Glutamatergic neuron (in vitro differentiated cells): ENCODE measurements at regions not wholly inside any gene's neighbourhood (a gene's known extent, or its start where the extent isn't known, plus 50 kb on each side); places are given as distances from the start of the nearest gene placed in this dataset.
A peak's percentile ranks its signal among the peaks of the same experiment; 100 is the strongest.

Experiments used
- DNase-seq: peaks from one replicate; pipeline ENCODE4 v3.0.0; 2022
- H3K27ac Mint-ChIP-seq: one replicate; pipeline ENCODE4 v1.8.0; 2020; ENCODE audit warnings: mild to moderate bottlenecking, mixed read lengths, inconsistent platforms; ENCODE audit not compliant: unreplicated experiment
- H3K27me3 Mint-ChIP-seq: one replicate; pipeline ENCODE4 v1.8.0; 2020; ENCODE audit warnings: mild to moderate bottlenecking, moderate library complexity, mixed read lengths, inconsistent platforms; ENCODE audit not compliant: unreplicated experiment
- H3K36me3 Mint-ChIP-seq: one replicate; pipeline ENCODE4 v1.8.0; 2020; ENCODE audit warnings: mild to moderate bottlenecking, mixed read lengths, inconsistent platforms; ENCODE audit not compliant: unreplicated experiment
- H3K4me1 Mint-ChIP-seq: one replicate; pipeline ENCODE4 v1.8.0; 2020; ENCODE audit warnings: mild to moderate bottlenecking, low read depth, mixed read lengths, inconsistent platforms; ENCODE audit not compliant: unreplicated experiment
- H3K4me3 Mint-ChIP-seq: one replicate; pipeline ENCODE4 v1.8.0; 2020; ENCODE audit warnings: mild to moderate bottlenecking, mixed read lengths, inconsistent platforms; ENCODE audit not compliant: unreplicated experiment
- H3K9me3 Mint-ChIP-seq: one replicate; pipeline ENCODE4 v1.8.0; 2020; ENCODE audit warnings: mild to moderate bottlenecking, moderate library complexity, mixed read lengths, inconsistent platforms; ENCODE audit not compliant: unreplicated experiment
- CTCF ChIP-seq: fragments of 200-600 bp; sonication (generic); IDR thresholded peaks from one replicate; pipeline ENCODE4 v1.5.0; 2021; ENCODE audit not compliant: partially characterized antibody, unreplicated experiment

GRCh38 chr1:177593105-177593504 lies 376.8 kb downstream of the SEC16B start:
- Mint-ChIP-seq H3K9me3 (no peaks in the 10 kb centered on the region), H3K27ac (no peak overlapping the region), H3K4me3 (no peak overlapping the region), H3K27me3 (peaks cover 3% of the 10 kb centered on the region), H3K4me1 (no peaks in the 10 kb centered on the region), H3K36me3 (no peaks in the 10 kb centered on the region)
- no peak for DNase-seq
- TF ChIP-seq CTCF = no peak

- no peak for TF ChIP-seq CTCF
- DNase-seq = no peak
- Mint-ChIP-seq H3K27ac (no peak overlapping the region), H3K27me3 (peaks cover 3% of the 10 kb centered on the region), H3K36me3 (no peaks in the 10 kb centered on the region), H3K4me1 (no peaks in the 10 kb centered on the region), H3K4me3 (no peak overlapping the region), H3K9me3 (no peaks in the 10 kb centered on the region)
Observed at GRCh38 chr1:177592624-177593023, 377.2 kb downstream of the SEC16B start.

- H3K36me3 Mint-ChIP-seq = no peaks in the 10 kb centered on the region
- no peaks in the 10 kb centered on the region for H3K9me3 Mint-ChIP-seq
- H3K4me3 Mint-ChIP-seq = no peak overlapping the region
Observed at GRCh38 chr1:177591155-177591554, 378.7 kb downstream of the SEC16B start.

GRCh38 chr1:177589166-177589565 lies 380.7 kb downstream of the SEC16B start:
- no peak for TF ChIP-seq CTCF
- no peaks in the 10 kb centered on the region for H3K9me3 Mint-ChIP-seq

More at GRCh38 chr1:177591155-177591554, 378.7 kb downstream of the SEC16B start:
- Mint-ChIP-seq H3K4me1 (no peaks in the 10 kb centered on the region), H3K27ac (no peak overlapping the region), H3K27me3 (peaks cover 5% of the 10 kb centered on the region)
- peak; percentile 13 for DNase-seq
- no peak for TF ChIP-seq CTCF

GRCh38 chr1:177586429-177586828 lies 383.4 kb downstream of the SEC16B start:
- no peak overlapping the region for H3K4me3 Mint-ChIP-seq
- H3K27ac Mint-ChIP-seq = no peak overlapping the region
- H3K4me1 Mint-ChIP-seq = no peaks in the 10 kb centered on the region
- no peak for TF ChIP-seq CTCF
- no peak for DNase-seq
- peaks cover 5% of the 10 kb centered on the region for H3K27me3 Mint-ChIP-seq
- no peaks in the 10 kb centered on the region for H3K9me3 Mint-ChIP-seq
- H3K36me3 Mint-ChIP-seq = no peaks in the 10 kb centered on the region

More at GRCh38 chr1:177589166-177589565, 380.7 kb downstream of the SEC16B start:
- Mint-ChIP-seq H3K36me3 (no peaks in the 10 kb centered on the region), H3K4me3 (no peak overlapping the region), H3K27me3 (peaks cover 5% of the 10 kb centered on the region), H3K4me1 (no peaks in the 10 kb centered on the region), H3K27ac (no peak overlapping the region)
- DNase-seq = no peak
